Pancreas (tissue), 10 donors: ENCODE measurements at regions not wholly inside any gene's neighbourhood (a gene's known extent, or its start where the extent isn't known, plus 50 kb on each side); places are given as distances from the start of the nearest gene placed in this dataset.

ENCODE experiments used
- ATAC-seq, 4 donors: fragments of 200-7000 bp; cut with Tn5 transposase; one replicate each; pipeline versions ENCODE4 v1.8.0 to v1.9.1; 2020; ENCODE audit warnings: mild to moderate bottlenecking in 4 of 4, moderate library complexity in 4 of 4
- DNase-seq, 6 donors: peaks; one replicate each; pipeline ENCODE4 v3.0.0-alpha.2; 2020
- FAIRE-seq: peaks from 2 replicates; lab custom pipeline; 2012; peaks lifted over from hg19 to GRCh38; lab: Jason Lieb, UNC
- H3K27ac ChIP-seq, 4 donors: fragments of 200-600 bp; sonication (generic); 1 replicate in 3 of 4; 2 replicates in 1 of 4; pipeline versions ENCODE4 v1.5.0 to v1.8.0; 2020
- H3K27me3 ChIP-seq, 4 donors: fragments of 200-600 bp; one replicate each; pipeline ENCODE4 v1.8.0; 2021
- H3K36me3 ChIP-seq, 3 donors: fragments of 200-600 bp; sonication (generic) in 1 of 3; one replicate each; pipeline versions ENCODE4 v1.5.0 to v1.8.0; 2020 to 2021
- H3K4me1 ChIP-seq, 3 donors: fragments of 200-600 bp; one replicate each; pipeline ENCODE4 v1.8.0; 2021
- H3K4me3 ChIP-seq, 4 donors: fragments of 200-600 bp; sonication (generic) in 2 of 4; one replicate each; pipeline versions ENCODE4 v1.5.0 to v1.8.0; 2020 to 2021
- H3K9me3 ChIP-seq, 4 donors: fragments of 200-600 bp; one replicate each; pipeline ENCODE4 v1.8.0; 2021
- WGBS, 2 donors: extraction: QIAGEN DNeasy Blood & Tissue Kit; methylation state at CpG; one replicate each; pipeline ENCODE4 v1.1.7; 2013; 5-methylcytosine and 5-hydroxymethylcytosine counted together
- intact Hi-C, 3 donors: fragments of 100-400 bp; cut with DNase I; formaldehyde crosslinking; loops; one replicate each; pipeline versions ENCODE4 v1.11.1 to v1.14.2; 2022
- TF ChIP-seq, protein P1 (sequence below), 4 donors: fragments of 200-600 bp; sonication (generic) in 3 of 4; IDR thresholded peaks; one replicate each; pipeline versions ENCODE4 v1.5.0 to v1.8.0; 2021; ENCODE audit warnings: antibody characterized with exemption in 4 of 4
- donor health status: healthy with polysubstance abuse.
- donor health status: DM: no; HTN: no; CAD: no; lungs with moderate emphysema.
- donor health status: DM: no; HTN: no; CAD: no.
- donor health status: control.
- donor health status: control.
- donor health status: Bipolar disorder and iron deficiency.
- donor health status: DM: yes; HTN: yes; CAD: no.
- donor health status: DM: no; HTN: no; CAD: no.
- donor health status: DM: no; HTN: no; CAD: no.
- donor health status: DM: yes; HTN: yes; CAD: no.

DNA sequence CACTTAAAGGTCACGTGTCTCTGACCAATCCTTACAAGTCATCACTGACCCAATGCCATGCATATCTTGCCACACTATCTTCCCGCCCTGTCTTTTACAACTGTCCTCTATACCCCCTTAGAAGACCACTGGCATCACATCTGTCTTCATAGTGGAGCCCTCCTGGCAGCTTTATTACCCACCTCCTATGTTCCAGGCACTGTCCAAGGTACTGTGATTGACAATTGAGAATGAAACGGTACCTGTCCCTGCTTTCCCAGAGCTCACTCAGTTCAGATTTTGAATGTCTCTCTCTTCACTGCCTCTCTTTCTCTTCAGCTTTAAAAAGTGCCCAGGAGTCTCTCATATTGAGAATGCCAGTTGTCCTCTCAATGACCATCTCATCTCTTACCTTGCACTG lies 88.6 kb downstream of the ARHGAP36 start:
- H3K27ac ChIP-seq = no peak overlapping the region
- no peak for DNase-seq
- no peak for ATAC-seq
- H3K27me3 ChIP-seq = peaks cover 0 to 6% (median 0%) of the 10 kb centered on the region in 4 donors
- 31 to 36% methylated on average over 3 of the region's 3 CpGs for WGBS, 2 donors
- FAIRE-seq = no peak
- no peaks in the 10 kb centered on the region for H3K4me1 ChIP-seq
- H3K4me3 ChIP-seq = no peak overlapping the region
- intact Hi-C loops = no loop called here
- H3K36me3 ChIP-seq = no peaks in the 10 kb centered on the region
- H3K9me3 ChIP-seq = no peaks in the 10 kb centered on the region
- TF ChIP-seq, protein P1, sequence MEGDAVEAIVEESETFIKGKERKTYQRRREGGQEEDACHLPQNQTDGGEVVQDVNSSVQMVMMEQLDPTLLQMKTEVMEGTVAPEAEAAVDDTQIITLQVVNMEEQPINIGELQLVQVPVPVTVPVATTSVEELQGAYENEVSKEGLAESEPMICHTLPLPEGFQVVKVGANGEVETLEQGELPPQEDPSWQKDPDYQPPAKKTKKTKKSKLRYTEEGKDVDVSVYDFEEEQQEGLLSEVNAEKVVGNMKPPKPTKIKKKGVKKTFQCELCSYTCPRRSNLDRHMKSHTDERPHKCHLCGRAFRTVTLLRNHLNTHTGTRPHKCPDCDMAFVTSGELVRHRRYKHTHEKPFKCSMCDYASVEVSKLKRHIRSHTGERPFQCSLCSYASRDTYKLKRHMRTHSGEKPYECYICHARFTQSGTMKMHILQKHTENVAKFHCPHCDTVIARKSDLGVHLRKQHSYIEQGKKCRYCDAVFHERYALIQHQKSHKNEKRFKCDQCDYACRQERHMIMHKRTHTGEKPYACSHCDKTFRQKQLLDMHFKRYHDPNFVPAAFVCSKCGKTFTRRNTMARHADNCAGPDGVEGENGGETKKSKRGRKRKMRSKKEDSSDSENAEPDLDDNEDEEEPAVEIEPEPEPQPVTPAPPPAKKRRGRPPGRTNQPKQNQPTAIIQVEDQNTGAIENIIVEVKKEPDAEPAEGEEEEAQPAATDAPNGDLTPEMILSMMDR (IDR thresholded peaks at IDR 0.05) = no peak
